ENCODE measurements at regions not wholly inside any gene's neighbourhood (a gene's known extent, or its start where the extent isn't known, plus 50 kb on each side); places are given as distances from the start of the nearest gene placed in this dataset.

- no peak for TF ChIP-seq SUZ12 (IDR thresholded peaks at IDR 0.05; ENCODE audit: extremely low read depth, insufficient read depth, insufficient read length)
- TF ChIP-seq ZNF274 (IDR thresholded peaks at IDR 0.05; ENCODE audit: low read depth, low read length): no peak
- TF ChIP-seq YY1 (IDR thresholded peaks at IDR 0.05; ENCODE audit: insufficient read depth, insufficient read length): no peak
Measured at GRCh38 chr2:104179644-104180043, 674.3 kb upstream of the POU3F3 start.
